ENCODE measurements at regions not wholly inside any gene's neighbourhood (a gene's known extent, or its start where the extent isn't known, plus 50 kb on each side); places are given as distances from the start of the nearest gene placed in this dataset.

GRCh38 chr9:87405677-87406542, 91.8 kb upstream of the DAPK1 start:
- TF ChIP-seq CTCF (optimal IDR thresholded peaks at IDR 0.05 in 1 of 3, IDR thresholded peaks at IDR 0.05 in 1 of 3, conservative IDR thresholded peaks at IDR 0.05 in 1 of 3; ENCODE audit: extremely low read depth in 1 of 3, insufficient read depth in 2 of 3, low read length in 3 of 3) (no peak), EZH2 (IDR thresholded peaks at IDR 0.05; ENCODE audit: low read length) (no peak)
